Adrenal gland (tissue), 5 donors: ENCODE measurements at regions not wholly inside any gene's neighbourhood (a gene's known extent, or its start where the extent isn't known, plus 50 kb on each side); places are given as distances from the start of the nearest gene placed in this dataset.

ENCODE experiments used
- CTCF ChIP-seq, 6 experiments: fragments of 450-650 bp in 4 of 6; fragments of 200-600 bp in 2 of 6; sonication (generic) in 1 of 6; IDR thresholded peaks; 1 replicate in 5 of 6; 2 replicates in 1 of 6; pipeline versions ENCODE4 v1.5.1 to v1.8.0; 2016 to 2021; ENCODE audit warnings: antibody characterized with exemption in 6 of 6, mild to moderate bottlenecking in 2 of 6, moderate library complexity in 1 of 6
- POLR2A ChIP-seq, 2 donors: fragments of 450-650 bp; IDR thresholded peaks; one replicate each; pipeline ENCODE4 v1.6.1; 2017; ENCODE audit warnings: antibody characterized with exemption in 2 of 2, mild to moderate bottlenecking in 2 of 2, moderate library complexity in 1 of 2
- donor health status: DM: no; HTN: no; CAD: no.

GRCh38 chr14:71242237-71242748 is 335.0 kb downstream of the PCNX1 start:
- no peak for TF ChIP-seq POLR2A (IDR thresholded peaks at IDR 0.05)
- no peak for TF ChIP-seq CTCF (IDR thresholded peaks at IDR 0.05)
